ENCODE measurements at regions not wholly inside any gene's neighbourhood (a gene's known extent, or its start where the extent isn't known, plus 50 kb on each side); places are given as distances from the start of the nearest gene placed in this dataset.

DNA sequence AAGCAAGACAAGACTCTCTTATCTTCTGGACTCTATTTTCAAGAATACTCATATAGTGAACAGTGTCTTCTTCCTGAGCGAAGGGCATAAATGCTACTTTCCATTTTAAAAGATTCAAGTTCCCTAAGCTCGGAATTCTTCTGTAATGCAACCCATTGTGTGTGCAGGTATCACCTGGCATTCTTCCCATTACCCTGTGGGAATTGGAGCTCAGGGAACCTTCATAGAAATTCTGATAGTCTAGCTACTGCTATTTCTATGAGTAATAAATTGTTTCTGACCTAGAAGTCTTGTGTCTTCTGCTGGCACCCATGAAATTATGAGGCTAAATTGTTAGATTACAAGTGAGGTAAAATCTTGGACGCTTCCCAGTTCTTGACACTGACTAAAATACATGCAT lies 324.1 kb upstream of the DIPK2B start:
- no TSS peak for BruUV-seq (replicated peaks)
- in situ Hi-C loops (cut with MboI) = no loop called here

DNA sequence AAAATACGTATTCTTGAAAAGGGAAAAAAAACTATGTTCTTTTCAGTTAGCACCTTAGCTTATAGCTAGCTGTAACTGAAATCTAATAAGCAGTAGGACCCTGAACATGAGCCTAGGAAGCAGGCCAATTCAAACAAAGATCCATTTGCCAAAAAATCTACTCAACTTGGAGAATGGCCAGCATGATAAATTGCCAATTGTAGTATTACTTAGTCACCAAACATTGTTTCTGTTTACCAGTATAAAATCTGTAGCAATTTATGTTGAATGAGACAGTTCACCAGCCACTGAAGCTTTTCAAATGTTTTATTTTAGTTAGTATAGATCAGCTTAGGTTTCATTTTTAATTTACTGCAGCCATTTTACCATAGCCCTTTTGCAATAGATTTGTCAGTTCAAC lies 323.6 kb upstream of the DIPK2B start:
- WGBS (ENCODE audit: insufficient coverage, low coverage, missing lambda C conversion rate) = 0% methylated on average over 1 of the region's 1 CpG
- no peak for FAIRE-seq

More for the DNA sequence above, 324.1 kb upstream of the DIPK2B start:
- intact Hi-C loops (cut with micrococcal nuclease) = no loop called here
- 3% methylated on average over 2 of the region's 3 CpGs for WGBS (ENCODE audit: insufficient coverage, low coverage, missing lambda C conversion rate)
- POLR2A ChIA-PET = no interaction called here
- H3K4me1 ChIP-seq (replicated peaks in 1 of 2; ENCODE audit: control insufficient read depth in 2 of 2, insufficient read depth in 2 of 2, low read length in 2 of 2) = no peaks in the 10 kb centered on the region
- no peak for TF ChIP-seq KHSRP (IDR thresholded peaks at IDR 0.05)
- CTCF ChIA-PET (ENCODE audit: low intra/inter-chr PET ratio) = no interaction called here
- H3K4me2 ChIP-seq (ENCODE audit: insufficient read depth, low read length) = no peak overlapping the region
- H3K9me3 ChIP-seq (replicated peaks; ENCODE audit: control insufficient read depth, insufficient read depth, low read depth, low read length) = no peaks in the 10 kb centered on the region
- ATAC-seq = no peak
- H3K4me3 ChIP-seq = no peak overlapping the region
- no peak for DNase-seq (ENCODE audit: extremely low read depth in 1 of 4, low spot score in 3 of 4)
- no peaks in the 10 kb centered on the region for H3K79me2 ChIP-seq (ENCODE audit: control insufficient read depth, insufficient read depth, low read length)
- H3K9me1 ChIP-seq (ENCODE audit: control insufficient read depth, insufficient read depth, low read length) = no peaks in the 10 kb centered on the region
- H4K20me1 ChIP-seq (replicated peaks; ENCODE audit: control insufficient read depth, insufficient read depth, low read length) = no peaks in the 10 kb centered on the region
- H3K27me3 ChIP-seq (ENCODE audit: control insufficient read depth in 2 of 2, insufficient read depth in 2 of 2, low read length in 2 of 2) = no peaks in the 10 kb centered on the region
- no peak overlapping the region for H3K27ac ChIP-seq (ENCODE audit: extremely low read depth, low read depth, low read length)
- H2AFZ ChIP-seq (ENCODE audit: low read depth, low read length) = no peak overlapping the region
- FAIRE-seq = no peak
- H3K9ac ChIP-seq (ENCODE audit: insufficient read depth in 1 of 2, low read depth in 2 of 2, low read length in 2 of 2) = no peak overlapping the region
- H3K36me3 ChIP-seq (ENCODE audit: control insufficient read depth, insufficient read depth, low read length) = no peaks in the 10 kb centered on the region

More for the DNA sequence above, 323.6 kb upstream of the DIPK2B start:
- DNase-seq (ENCODE audit: extremely low read depth in 1 of 4, low spot score in 3 of 4) (no peak), ATAC-seq (no peak)
- in situ Hi-C loops (cut with MboI) (no loop called here), intact Hi-C loops (cut with micrococcal nuclease) (no loop called here)
- no peaks in the 10 kb centered on the region for H4K20me1 ChIP-seq (replicated peaks; ENCODE audit: control insufficient read depth, insufficient read depth, low read length)
- no peak overlapping the region for H2AFZ ChIP-seq (ENCODE audit: low read depth, low read length)
- H3K9ac ChIP-seq (ENCODE audit: insufficient read depth in 1 of 2, low read depth in 2 of 2, low read length in 2 of 2) = no peak overlapping the region
- H3K9me3 ChIP-seq (replicated peaks; ENCODE audit: control insufficient read depth, insufficient read depth, low read depth, low read length) = no peaks in the 10 kb centered on the region
- no peaks in the 10 kb centered on the region for H3K36me3 ChIP-seq (ENCODE audit: control insufficient read depth, insufficient read depth, low read length)
- H3K4me1 ChIP-seq (replicated peaks in 1 of 2; ENCODE audit: control insufficient read depth in 2 of 2, insufficient read depth in 2 of 2, low read length in 2 of 2) = no peaks in the 10 kb centered on the region
- no peak overlapping the region for H3K4me2 ChIP-seq (ENCODE audit: insufficient read depth, low read length)
- no peaks in the 10 kb centered on the region for H3K79me2 ChIP-seq (ENCODE audit: control insufficient read depth, insufficient read depth, low read length)
- BruUV-seq (replicated peaks) = no TSS peak
- H3K27me3 ChIP-seq (ENCODE audit: control insufficient read depth in 2 of 2, insufficient read depth in 2 of 2, low read length in 2 of 2) = no peaks in the 10 kb centered on the region
- TF ChIP-seq MXI1 (IDR thresholded peaks at IDR 0.05; ENCODE audit: low read depth, low read length) (no peak), ZBTB8A (IDR thresholded peaks at IDR 0.05; ENCODE audit: partially characterized antibody) (no peak), ZBTB34 (CRISPR knock-in tag; IDR thresholded peaks at IDR 0.05) (no peak), MCM3 (IDR thresholded peaks at IDR 0.05) (no peak), POLR2A (conservative IDR thresholded peaks at IDR 0.05) (no peak), NCOA2 (IDR thresholded peaks at IDR 0.05; ENCODE audit: partially characterized antibody in 2 of 2) (no peak), DLX4 (CRISPR knock-in tag; IDR thresholded peaks at IDR 0.05) (no peak)
- no peak overlapping the region for H3K4me3 ChIP-seq
- ChIA-PET POLR2A (no interaction called here), CTCF (ENCODE audit: low intra/inter-chr PET ratio) (no interaction called here)
- H3K27ac ChIP-seq (ENCODE audit: extremely low read depth, low read depth, low read length) = no peak overlapping the region
- no peaks in the 10 kb centered on the region for H3K9me1 ChIP-seq (ENCODE audit: control insufficient read depth, insufficient read depth, low read length)
